Muscle of arm (tissue), 1 donor: ENCODE measurements at regions not wholly inside any gene's neighbourhood (a gene's known extent, or its start where the extent isn't known, plus 50 kb on each side); places are given as distances from the start of the nearest gene placed in this dataset.

Experiments
- DNase-seq: peaks from one replicate; pipeline ENCODE4 v3.0.0-alpha.2; 2013

- DNase-seq: no peak
These were observed 377.9 kb upstream of the ITGA1 start for GRCh38 chr5:52409835-52410234.

- no peak for DNase-seq
These were observed 368.4 kb upstream of the ITGA1 start for GRCh38 chr5:52419357-52419756.

- DNase-seq: no peak
These were observed 360.1 kb upstream of the ITGA1 start for GRCh38 chr5:52427615-52428014.

DNA sequence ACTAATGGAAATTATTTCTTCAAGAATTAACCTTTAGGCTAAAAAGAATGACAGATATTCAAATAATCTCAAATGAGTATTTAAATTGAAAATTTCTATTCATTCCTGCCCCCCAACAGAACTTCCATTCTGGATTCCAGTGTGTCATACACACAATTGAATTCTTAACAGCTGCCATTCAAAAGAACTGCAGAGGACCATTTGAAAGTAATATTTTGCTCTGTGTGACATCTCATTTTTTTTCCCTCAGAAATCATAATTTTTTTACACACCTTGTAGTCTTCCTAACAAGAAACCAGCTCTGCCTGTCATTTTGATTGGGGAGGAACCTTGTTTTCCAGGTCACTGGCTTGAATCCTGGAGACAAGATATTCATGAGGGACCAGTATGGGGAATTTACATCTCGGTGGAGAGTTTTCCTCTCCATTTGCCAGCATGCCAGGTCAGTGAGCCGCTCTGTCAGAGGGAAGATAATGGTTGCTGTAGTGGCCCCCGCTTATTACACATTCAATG is 358.7 kb upstream of the ITGA1 start:
- DNase-seq: no peak

DNA sequence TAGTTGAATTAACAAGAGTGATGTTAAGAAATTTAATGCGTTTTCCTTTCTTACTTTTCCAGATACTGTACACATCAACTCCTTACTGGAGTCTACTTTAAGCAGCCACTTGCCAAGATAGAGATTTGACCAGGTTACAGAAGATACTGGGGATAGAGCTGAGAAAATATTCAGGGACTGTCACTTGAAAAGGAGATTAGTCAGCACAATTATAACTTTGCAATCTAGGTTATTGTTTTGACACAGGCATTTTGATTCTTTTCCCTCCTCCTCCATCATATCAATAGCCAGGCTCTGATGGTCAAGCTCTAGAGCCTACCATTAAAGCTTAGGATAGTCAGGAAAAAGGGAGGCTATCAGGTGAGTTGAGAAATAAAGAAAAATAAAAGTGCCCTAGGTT is 345.9 kb upstream of the ITGA1 start:
- DNase-seq: no peak

- no peak for DNase-seq
These were observed 344.5 kb upstream of the ITGA1 start for GRCh38 chr5:52443187-52443586.

DNA sequence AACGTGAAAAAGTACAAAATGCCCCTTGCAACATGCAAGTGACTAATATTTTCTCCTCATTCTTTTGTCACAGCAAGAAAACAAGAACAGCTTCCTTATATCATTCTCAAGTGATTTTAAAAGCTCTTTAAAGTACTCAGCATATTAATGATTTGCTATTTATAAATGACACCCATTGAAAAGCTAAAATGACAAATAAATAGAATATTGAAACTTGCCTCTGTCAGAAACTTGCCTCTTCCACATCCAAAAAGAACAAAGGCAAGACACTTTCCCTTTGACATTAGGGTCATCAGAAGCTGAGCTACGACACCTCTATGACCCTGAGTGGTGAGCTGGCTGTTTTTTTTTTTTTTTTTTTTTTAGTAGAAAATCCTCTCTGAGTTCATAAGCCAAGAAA is 339.6 kb upstream of the ITGA1 start:
- DNase-seq: no peak

DNA sequence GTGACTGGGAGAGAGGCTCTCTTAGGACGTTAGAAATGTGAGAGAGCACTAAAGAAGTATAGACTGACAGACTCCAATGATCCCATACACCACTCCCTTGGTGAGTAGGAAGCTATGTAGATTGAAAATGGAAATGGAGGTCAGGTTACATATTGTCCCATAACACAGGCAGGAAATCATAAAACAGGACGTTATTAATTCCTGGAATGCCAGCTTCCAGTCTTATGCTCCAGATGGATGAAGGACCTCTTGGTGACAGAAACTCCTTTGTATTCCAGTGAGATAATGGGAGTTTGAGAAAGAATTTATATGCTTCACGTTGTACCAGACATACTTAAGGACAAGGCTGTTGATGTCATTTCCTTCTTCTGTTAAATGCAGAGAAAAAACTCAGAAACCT is 338.2 kb upstream of the ITGA1 start:
- no peak for DNase-seq

DNA sequence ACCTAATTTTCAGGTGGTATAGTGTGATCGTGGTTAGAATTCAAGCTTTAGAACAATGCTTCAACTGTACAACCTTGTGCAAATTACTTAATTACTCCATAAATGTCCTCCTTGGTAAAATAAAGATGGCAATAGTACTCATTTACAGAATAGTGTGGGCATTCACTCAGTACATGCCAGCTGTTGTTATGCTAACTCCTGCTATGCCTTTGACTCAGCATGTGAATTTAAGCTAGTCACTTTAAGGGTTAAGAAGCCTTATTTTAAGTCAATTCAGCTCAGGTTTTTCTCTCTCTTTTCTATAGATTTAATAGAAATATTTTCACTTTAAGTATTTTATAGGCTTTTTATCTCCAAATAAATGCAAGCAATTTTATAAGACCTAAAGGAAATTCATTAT is 335.6 kb upstream of the ITGA1 start:
- DNase-seq: no peak

DNA sequence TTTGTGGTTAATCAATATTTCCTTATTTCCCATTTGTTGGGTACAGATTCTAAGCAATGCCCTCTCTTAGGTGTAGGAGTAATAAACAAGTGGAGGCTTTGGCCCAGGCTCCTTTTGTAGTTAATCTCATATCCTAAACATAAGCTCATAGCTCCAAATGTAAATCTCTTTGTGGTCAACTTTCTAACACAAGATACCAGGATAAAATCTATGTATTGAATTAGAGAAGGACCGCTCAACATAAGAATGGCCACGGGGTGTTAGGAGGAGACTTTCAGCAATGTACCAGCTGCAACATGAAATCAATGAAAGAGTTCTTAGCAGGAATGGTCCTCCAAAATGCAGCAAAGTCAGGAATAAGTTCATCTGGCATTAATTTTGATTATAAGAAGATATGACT is 334.5 kb upstream of the ITGA1 start:
- no peak for DNase-seq

DNA sequence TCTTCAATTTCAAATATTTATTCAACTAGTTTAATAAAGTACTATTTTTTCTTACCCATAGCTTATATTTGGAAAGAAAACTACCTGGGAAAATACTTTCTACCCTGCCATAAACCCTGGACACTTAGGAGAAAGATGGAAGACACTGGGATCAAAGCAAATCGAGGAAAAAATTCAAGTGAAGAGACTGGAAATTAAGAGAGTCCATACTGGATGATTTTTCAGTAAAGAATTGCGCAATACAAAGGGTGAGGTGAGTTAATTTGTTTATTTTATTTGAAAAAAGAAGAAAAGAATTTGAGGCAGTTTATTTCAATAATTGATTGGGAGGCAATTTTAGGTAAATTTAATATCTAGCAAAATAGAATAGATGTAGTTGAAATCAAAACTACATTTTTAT is 331.8 kb upstream of the ITGA1 start:
- DNase-seq: no peak

DNA sequence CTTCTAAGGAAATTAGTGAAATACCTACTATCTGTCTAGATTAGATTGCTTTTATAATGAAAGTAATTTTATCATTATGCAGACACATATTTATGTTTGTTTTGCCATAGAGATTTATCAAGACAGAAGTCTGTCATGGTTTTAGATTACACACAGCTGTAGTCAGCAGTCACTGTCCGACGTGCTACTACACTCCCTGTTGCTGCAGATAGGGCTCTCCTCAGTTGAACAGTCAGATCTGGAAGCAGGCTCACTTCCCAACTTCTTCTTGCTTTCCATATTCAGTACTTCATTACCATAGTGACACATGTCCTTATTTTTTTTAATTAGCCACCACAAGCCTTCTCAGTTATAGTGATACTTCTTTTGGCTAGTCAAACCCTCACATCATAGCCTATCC is 329.9 kb upstream of the ITGA1 start:
- no peak for DNase-seq

GRCh38 chr5:52466113-52466512 is 321.6 kb upstream of the ITGA1 start:
- no peak for DNase-seq

GRCh38 chr5:52466749-52467520 is 320.8 kb upstream of the ITGA1 start:
- DNase-seq: no peak

DNA sequence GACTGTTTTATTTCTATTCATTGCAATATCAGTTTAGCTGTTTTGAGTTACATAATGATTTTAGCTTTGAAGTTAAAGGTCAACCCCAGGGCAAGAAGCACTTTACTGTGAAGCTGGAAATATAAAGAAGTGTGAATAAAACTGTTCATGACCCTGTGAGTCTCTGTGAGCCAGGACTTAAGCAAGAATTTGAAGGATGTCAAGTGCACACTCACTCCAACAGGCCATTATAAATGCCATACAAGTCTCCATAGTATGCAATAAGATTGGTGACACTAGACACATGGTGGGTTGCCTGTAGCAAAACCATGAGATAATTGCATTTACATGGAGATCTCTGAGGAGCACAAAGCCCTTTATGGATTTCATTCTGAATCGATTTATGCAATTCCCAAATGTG is 318.7 kb upstream of the ITGA1 start:
- no peak for DNase-seq

GRCh38 chr5:52469420-52469819 is 318.3 kb upstream of the ITGA1 start:
- DNase-seq: no peak

DNA sequence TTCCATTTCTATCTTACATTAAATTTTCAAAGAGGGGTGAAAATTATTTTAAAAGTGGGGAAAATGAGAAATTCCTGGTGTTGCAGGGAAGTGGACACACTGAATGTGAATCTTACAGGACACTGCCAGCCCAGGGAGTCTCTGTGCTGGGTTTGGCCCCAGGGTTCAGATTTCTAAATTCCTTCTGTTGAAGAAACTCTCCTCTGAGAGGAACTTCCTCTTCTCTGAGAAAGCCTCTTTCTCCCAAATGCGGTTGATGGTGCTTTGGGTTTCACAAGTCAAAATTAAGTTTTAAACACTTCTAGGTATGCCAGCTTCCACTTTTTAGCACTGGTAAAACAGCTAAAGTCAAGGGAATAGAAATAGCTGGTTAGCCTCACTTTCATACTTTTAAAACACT is 317.9 kb upstream of the ITGA1 start:
- no peak for DNase-seq

- DNase-seq: no peak
These were observed 311.4 kb upstream of the ITGA1 start for GRCh38 chr5:52476346-52476745.

DNA sequence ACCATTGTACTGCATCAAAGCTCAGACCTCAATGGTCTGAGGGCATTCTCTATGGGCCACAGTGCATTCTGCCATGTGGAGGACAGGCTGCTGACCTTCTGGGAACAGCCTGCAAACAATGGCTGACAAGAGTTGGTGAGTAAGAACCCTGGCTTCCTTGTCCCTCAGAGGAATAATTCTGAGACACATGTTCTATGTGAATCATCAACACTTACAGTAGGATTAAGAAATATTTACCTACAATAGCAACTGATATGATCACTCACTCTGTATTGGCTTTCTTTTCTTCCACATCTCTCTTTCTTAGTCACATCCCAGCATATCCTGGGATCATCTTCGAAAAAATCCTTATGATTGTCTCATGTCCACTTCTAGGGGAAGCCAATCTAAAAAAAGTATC is 306.5 kb upstream of the ITGA1 start:
- no peak for DNase-seq

GRCh38 chr5:52481851-52482250 is 305.9 kb upstream of the ITGA1 start:
- DNase-seq: no peak

DNA sequence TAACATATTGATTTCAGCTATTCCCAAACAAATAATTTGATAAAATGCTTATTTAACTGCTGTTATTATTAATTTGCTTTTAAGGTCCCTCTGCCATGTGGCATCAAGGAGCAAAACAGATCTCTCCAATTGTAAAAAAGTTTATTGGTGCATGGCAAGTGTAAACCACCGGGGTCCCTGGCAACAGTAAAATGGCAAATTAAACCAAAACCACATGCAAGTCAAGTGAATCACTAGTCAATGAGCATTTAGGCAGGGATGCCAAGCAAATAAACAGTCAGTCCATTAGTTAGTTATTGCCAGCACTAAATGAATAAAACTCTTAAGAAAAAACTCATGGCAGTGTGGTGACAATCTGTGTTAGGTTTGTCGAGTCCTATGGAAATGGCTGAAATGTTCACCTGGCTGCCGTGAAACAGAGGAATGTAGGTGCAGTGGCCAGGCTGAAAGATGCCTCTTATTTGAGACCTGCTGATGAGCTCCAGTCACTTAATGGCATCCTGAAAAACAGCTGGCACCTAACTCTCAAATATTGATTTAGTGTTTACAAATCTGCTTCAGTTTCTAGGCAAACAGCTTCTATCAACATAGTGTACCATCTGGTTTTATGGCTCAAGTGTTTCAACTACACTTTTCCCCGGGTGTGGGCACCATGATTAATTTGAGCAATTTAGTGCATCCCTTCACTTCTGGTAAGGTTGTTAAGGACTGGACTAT is 296.5 kb upstream of the ITGA1 start:
- no peak for DNase-seq

DNA sequence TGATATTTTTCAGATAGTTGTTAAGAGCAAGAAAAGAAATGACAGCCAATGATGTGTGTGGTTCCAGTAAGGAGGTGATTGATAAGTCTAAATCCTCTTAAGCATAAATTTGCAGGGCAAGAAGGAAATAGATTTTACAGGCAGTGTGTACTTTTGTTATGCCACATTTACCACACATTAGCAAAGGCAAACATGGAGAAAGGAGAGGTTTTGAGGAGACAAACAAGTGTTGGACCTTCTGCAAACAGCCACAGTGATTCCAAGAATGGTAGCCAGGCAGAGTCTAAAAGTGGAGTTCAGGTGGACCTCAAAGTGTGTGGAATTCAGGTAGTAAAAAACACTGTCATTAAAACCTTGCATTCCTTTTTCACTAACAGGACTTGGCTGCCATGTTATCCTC is 295.9 kb upstream of the ITGA1 start:
- no peak for DNase-seq

- DNase-seq: no peak
These were observed 290.5 kb upstream of the ITGA1 start for GRCh38 chr5:52497133-52497693.
